Erythroblast (primary cell): ENCODE measurements at regions not wholly inside any gene's neighbourhood (a gene's known extent, or its start where the extent isn't known, plus 50 kb on each side); places are given as distances from the start of the nearest gene placed in this dataset.

Source experiments
- GATA1 ChIP-seq: IDR thresholded peaks from 2 replicates; pipeline ENCODE4 v1.6.1; 2011; ENCODE audit warnings: low read depth, mild to moderate bottlenecking, control low read depth, low read length, moderate library complexity
- POLR2A ChIP-seq: IDR thresholded peaks from 2 replicates; pipeline ENCODE4 v1.6.1; 2011; ENCODE audit warnings: mild to moderate bottlenecking, low read length

DNA sequence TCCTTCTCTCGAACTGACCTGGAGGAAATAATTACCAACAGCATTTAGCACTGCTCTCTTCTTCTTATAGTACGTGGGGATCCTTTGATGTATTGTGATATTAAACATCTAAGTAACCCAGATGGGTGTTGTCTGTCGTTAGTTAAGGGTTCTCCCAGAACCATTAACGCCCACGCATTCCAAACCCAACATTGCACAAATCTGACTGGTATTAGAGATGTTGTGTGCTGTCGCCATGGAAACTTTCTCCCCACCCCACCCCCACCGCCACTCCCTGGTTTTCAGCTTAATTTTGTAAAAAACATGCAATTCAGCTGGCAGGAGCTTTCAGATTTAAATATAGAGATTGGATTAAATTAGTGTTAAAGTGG lies 1495.2 kb downstream of the TBC1D22A start:
- TF ChIP-seq POLR2A: no peak
- no peak for TF ChIP-seq GATA1
